CD4-positive, alpha-beta T cell treated with Interleukin-6 at 100 ng/mL for 8 hours (primary cell): ENCODE measurements at regions not wholly inside any gene's neighbourhood (a gene's known extent, or its start where the extent isn't known, plus 50 kb on each side); places are given as distances from the start of the nearest gene placed in this dataset.

Source experiments
- DNase-seq: peaks from one replicate; pipeline ENCODE4 v3.0.0-alpha.2; 2020; ENCODE audit warnings: mixed read lengths, low spot score

GRCh38 chr12:89857652-89858274 is 149.1 kb upstream of the ATP2B1 start:
- DNase-seq: no peak

- peak; percentile 27 for DNase-seq
Observed at GRCh38 chr12:89856431-89856830, 147.8 kb upstream of the ATP2B1 start.

GRCh38 chr12:89848732-89849131 is 140.1 kb upstream of the ATP2B1 start:
- no peak for DNase-seq

GRCh38 chr12:89846473-89847055 is 137.9 kb upstream of the ATP2B1 start:
- no peak for DNase-seq

GRCh38 chr12:89845767-89846166 is 137.1 kb upstream of the ATP2B1 start:
- DNase-seq: no peak

GRCh38 chr12:89845366-89845765 is 136.7 kb upstream of the ATP2B1 start:
- no peak for DNase-seq

- no peak for DNase-seq
Observed at GRCh38 chr12:89844539-89844938, 135.9 kb upstream of the ATP2B1 start.

- DNase-seq: no peak
Observed at GRCh38 chr12:89840162-89840922, 131.7 kb upstream of the ATP2B1 start.

- DNase-seq: no peak
Observed at GRCh38 chr12:89839444-89839843, 130.8 kb upstream of the ATP2B1 start.

GRCh38 chr12:89838833-89839232 is 130.2 kb upstream of the ATP2B1 start:
- DNase-seq: no peak

- no peak for DNase-seq
Observed at GRCh38 chr12:89836026-89836425, 127.4 kb upstream of the ATP2B1 start.

GRCh38 chr12:89834676-89835075 is 126.0 kb upstream of the ATP2B1 start:
- DNase-seq: no peak

GRCh38 chr12:89833337-89834252 is 125.0 kb upstream of the ATP2B1 start:
- DNase-seq: no peak

- no peak for DNase-seq
Observed at GRCh38 chr12:89832336-89832735, 123.7 kb upstream of the ATP2B1 start.

GRCh38 chr12:89831310-89832095 is 122.9 kb upstream of the ATP2B1 start:
- no peak for DNase-seq

- no peak for DNase-seq
Observed at GRCh38 chr12:89829434-89829975, 120.9 kb upstream of the ATP2B1 start.

- DNase-seq: no peak
Observed at GRCh38 chr12:89828575-89828974, 119.9 kb upstream of the ATP2B1 start.

GRCh38 chr12:89827592-89827991 is 119.0 kb upstream of the ATP2B1 start:
- DNase-seq: no peak

- no peak for DNase-seq
Observed at GRCh38 chr12:89826468-89826867, 117.8 kb upstream of the ATP2B1 start.

GRCh38 chr12:89825591-89826449 is 117.2 kb upstream of the ATP2B1 start:
- DNase-seq: peak; percentile 5
